NCI-H1092 (cell line): ENCODE measurements at regions not wholly inside any gene's neighbourhood (a gene's known extent, or its start where the extent isn't known, plus 50 kb on each side); places are given as distances from the start of the nearest gene placed in this dataset.
"Not testable (repeated sequence)": the region's sequence is repeated elsewhere in the genome, so short reads cannot be mapped to it uniquely, and the experiment has no call there.

ENCODE experiments used
- DNase-seq: peaks from one replicate; lab custom pipeline; 2025; lab: John Stamatoyannopoulos, UW

GRCh38 chr10:28444031-28444430 is 88.9 kb upstream of the WAC start:
- no peak for DNase-seq

GRCh38 chr10:28445516-28445915 is 87.4 kb upstream of the WAC start:
- no peak for DNase-seq

- DNase-seq, result no peak
Measured at GRCh38 chr10:28449382-28449781, 83.5 kb upstream of the WAC start.

- no peak for DNase-seq
Measured at GRCh38 chr10:28449926-28450325, 83.0 kb upstream of the WAC start.

GRCh38 chr10:28453926-28454325 is 79.0 kb upstream of the WAC start:
- no peak for DNase-seq

- DNase-seq, result no peak
Measured at GRCh38 chr10:28457110-28457509, 75.8 kb upstream of the WAC start.

GRCh38 chr10:28457873-28458272 is 75.0 kb upstream of the WAC start:
- DNase-seq, result not testable (repeated sequence)

GRCh38 chr10:28459453-28460144 is 73.3 kb upstream of the WAC start:
- no peak for DNase-seq

GRCh38 chr10:28463141-28463540 is 69.8 kb upstream of the WAC start:
- no peak for DNase-seq

- peak; percentile 55 for DNase-seq
Measured at GRCh38 chr10:28463676-28464395, 69.1 kb upstream of the WAC start.

- no peak for DNase-seq
Measured at GRCh38 chr10:28467615-28468014, 65.3 kb upstream of the WAC start.

- no peak for DNase-seq
Measured at GRCh38 chr10:28468707-28469483, 64.0 kb upstream of the WAC start.

- DNase-seq, result no peak
Measured at GRCh38 chr10:28470873-28471651, 61.9 kb upstream of the WAC start.

- no peak for DNase-seq
Measured at GRCh38 chr10:28471652-28472050, 61.3 kb upstream of the WAC start.

- no peak for DNase-seq
Measured at GRCh38 chr10:28478646-28479045, 54.3 kb upstream of the WAC start.

GRCh38 chr10:28479425-28479865 is 53.5 kb upstream of the WAC start:
- no peak for DNase-seq

- no peak for DNase-seq
Measured at GRCh38 chr10:28479927-28480627, 52.8 kb upstream of the WAC start.

GRCh38 chr10:28480628-28480965 is 52.3 kb upstream of the WAC start:
- no peak for DNase-seq

- not testable (repeated sequence) for DNase-seq
Measured at GRCh38 chr10:28481346-28481745, 51.6 kb upstream of the WAC start.

- no peak for DNase-seq
Measured at GRCh38 chr10:28481968-28482367, 51.0 kb upstream of the WAC start.
